ENCODE measurements at regions not wholly inside any gene's neighbourhood (a gene's known extent, or its start where the extent isn't known, plus 50 kb on each side); places are given as distances from the start of the nearest gene placed in this dataset.
"Not testable (repeated sequence)": the region's sequence is repeated elsewhere in the genome, so short reads cannot be mapped to it uniquely, and the experiment has no call there.

- TF ChIP-seq EZH2 (IDR thresholded peaks at IDR 0.05; ENCODE audit: insufficient read depth, low read length); CTCF (IDR thresholded peaks at IDR 0.05; ENCODE audit: insufficient read depth, low read depth, low read length): not testable (repeated sequence)
These were observed 227.5 kb upstream of the PRDM1 start for GRCh38 chr6:105858639-105859038.
